Ovary (tissue), 7 donors: ENCODE measurements at regions not wholly inside any gene's neighbourhood (a gene's known extent, or its start where the extent isn't known, plus 50 kb on each side); places are given as distances from the start of the nearest gene placed in this dataset.
A peak's percentile ranks its signal among the peaks of the same experiment; 100 is the strongest.

Source experiments
- DNase-seq, 5 donors: peaks; one replicate each; pipeline ENCODE4 v3.0.0-alpha.2; 2019 to 2020
- H3K27ac ChIP-seq, 2 donors: fragments of 200-600 bp; one replicate each; pipeline versions ENCODE4 v1.5.1 to v1.8.0; 2019 to 2022
- H3K27me3 ChIP-seq: fragments of 200-600 bp; one replicate; pipeline ENCODE4 v1.8.0; 2022
- H3K36me3 ChIP-seq: fragments of 200-600 bp; sonication (generic); one replicate; pipeline ENCODE4 v1.5.1; 2019
- H3K4me1 ChIP-seq: one replicate; pipeline ENCODE4 v1.8.1; 2013; ENCODE audit warnings: mild to moderate bottlenecking, moderate library complexity; ENCODE audit not compliant: insufficient read depth
- H3K4me3 ChIP-seq: fragments of 200-600 bp; sonication (generic); one replicate; pipeline ENCODE4 v1.5.1; 2017
- H3K9me3 ChIP-seq, 2 donors: fragments of 200-600 bp in 1 of 2; sonication (generic) in 1 of 2; one replicate each; pipeline versions ENCODE4 v1.5.1 to v1.8.1; 2013 to 2019; ENCODE audit warnings: mild to moderate bottlenecking in 1 of 2, moderate library complexity in 1 of 2
- EP300 ChIP-seq: sonication (generic); formaldehyde crosslinking; IDR thresholded peaks from one replicate; pipeline ENCODE4 v1.6.1; 2017; ENCODE audit warnings: antibody characterized with exemption
- POLR2A ChIP-seq: fragments of 450-650 bp; IDR thresholded peaks from one replicate; pipeline ENCODE4 v1.6.1; 2017; ENCODE audit warnings: antibody characterized with exemption, mild to moderate bottlenecking, moderate library complexity
- WGBS, 3 donors: extraction: QIAGEN DNeasy Blood & Tissue Kit in 1 of 3; methylation state at CpG; one replicate each; pipeline versions ENCODE4 v1.1.5 to v1.1.7; 2013 to 2017; 5-methylcytosine and 5-hydroxymethylcytosine counted together
- intact Hi-C, 4 donors: fragments of 100-400 bp; cut with DNase I; formaldehyde crosslinking; loops; one replicate each; pipeline versions ENCODE4 v1.11.0 to v1.15.1; 2022 to 2023
- TF ChIP-seq, protein P1 (sequence below), 3 donors: fragments of 450-650 bp in 2 of 3; fragments of 200-600 bp in 1 of 3; IDR thresholded peaks; one replicate each; pipeline versions ENCODE4 v1.5.1 to v1.8.0; 2016 to 2022; ENCODE audit warnings: antibody characterized with exemption in 3 of 3, mild to moderate bottlenecking in 1 of 3
- donor health status: DM: no; HTN: no; CAD: no; lungs with moderate emphysema.
- donor health status: DM: no; HTN: no; CAD: no.
- donor health status: Bipolar disorder and iron deficiency.
- donor health status: DM: no; HTN: no; CAD: no.
- donor health status: DM: yes; HTN: yes; CAD: no.

DNA sequence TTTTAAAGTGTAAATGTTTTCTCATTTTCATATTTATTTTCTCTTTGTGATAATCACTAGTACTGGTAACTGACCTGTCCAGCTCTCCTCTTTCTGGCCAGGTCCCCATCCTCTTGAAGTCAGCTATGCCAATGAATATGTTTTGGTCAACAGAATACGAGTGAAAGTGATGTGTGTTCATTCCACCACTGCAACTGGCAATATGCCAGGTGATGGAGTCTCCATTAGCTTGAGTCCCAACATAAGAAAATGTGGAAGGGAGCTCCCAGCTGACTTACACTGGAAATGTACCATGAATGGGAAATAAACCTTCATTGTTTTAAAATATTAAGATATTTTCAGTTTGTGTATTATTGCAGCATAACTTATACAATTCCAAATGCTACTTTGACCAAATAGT, 75.8 kb downstream of the CCDC34 start:
- peaks cover 3% of the 10 kb centered on the region for H3K4me1 ChIP-seq
- H3K36me3 ChIP-seq = no peaks in the 10 kb centered on the region
- no peak for TF ChIP-seq EP300
- no peak for TF ChIP-seq POLR2A
- TF ChIP-seq, protein P1, sequence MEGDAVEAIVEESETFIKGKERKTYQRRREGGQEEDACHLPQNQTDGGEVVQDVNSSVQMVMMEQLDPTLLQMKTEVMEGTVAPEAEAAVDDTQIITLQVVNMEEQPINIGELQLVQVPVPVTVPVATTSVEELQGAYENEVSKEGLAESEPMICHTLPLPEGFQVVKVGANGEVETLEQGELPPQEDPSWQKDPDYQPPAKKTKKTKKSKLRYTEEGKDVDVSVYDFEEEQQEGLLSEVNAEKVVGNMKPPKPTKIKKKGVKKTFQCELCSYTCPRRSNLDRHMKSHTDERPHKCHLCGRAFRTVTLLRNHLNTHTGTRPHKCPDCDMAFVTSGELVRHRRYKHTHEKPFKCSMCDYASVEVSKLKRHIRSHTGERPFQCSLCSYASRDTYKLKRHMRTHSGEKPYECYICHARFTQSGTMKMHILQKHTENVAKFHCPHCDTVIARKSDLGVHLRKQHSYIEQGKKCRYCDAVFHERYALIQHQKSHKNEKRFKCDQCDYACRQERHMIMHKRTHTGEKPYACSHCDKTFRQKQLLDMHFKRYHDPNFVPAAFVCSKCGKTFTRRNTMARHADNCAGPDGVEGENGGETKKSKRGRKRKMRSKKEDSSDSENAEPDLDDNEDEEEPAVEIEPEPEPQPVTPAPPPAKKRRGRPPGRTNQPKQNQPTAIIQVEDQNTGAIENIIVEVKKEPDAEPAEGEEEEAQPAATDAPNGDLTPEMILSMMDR (IDR thresholded peaks at IDR 0.05) = no peak
- no peak overlapping the region for H3K4me3 ChIP-seq
- intact Hi-C loops = loop anchor here in 1 of 4 donors (5.0 kb wide), 1 partner anchor 645 kb away; no protein-coding TSS in a partner anchor
- 32 to 51% (median 33%) methylated on average over 1 of the region's 1 CpG for WGBS, 3 donors
- H3K9me3 ChIP-seq = no peaks in the 10 kb centered on the region
- no peak overlapping the region for H3K27ac ChIP-seq
- no peaks in the 10 kb centered on the region for H3K27me3 ChIP-seq
- no peak for DNase-seq

DNA sequence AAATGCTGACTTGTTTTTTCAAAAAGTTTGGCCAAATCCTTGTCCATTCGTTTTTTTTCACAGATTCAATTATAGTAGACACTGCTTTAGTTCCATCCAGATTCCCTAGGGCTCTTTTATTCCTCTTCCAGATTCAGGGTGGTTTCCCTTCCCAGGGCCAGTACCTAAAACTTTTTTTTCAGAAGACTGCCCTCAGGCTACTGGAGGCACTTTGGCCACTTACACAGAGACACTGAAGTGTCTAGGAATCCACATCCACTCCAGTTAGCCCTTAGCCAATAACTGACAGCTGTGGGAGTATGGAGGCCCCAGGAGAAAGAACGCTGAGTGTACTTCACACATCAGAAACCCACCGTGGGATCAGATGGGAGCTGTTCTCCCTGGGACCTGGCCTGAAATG, 77.3 kb downstream of the CCDC34 start:
- 74 to 83% (median 77%) methylated on average over 3 of the region's 3 CpGs for WGBS, 3 donors
- Histone ChIP-seq H3K4me1 (peaks cover 10% of the 10 kb centered on the region), H3K9me3 (no peaks in the 10 kb centered on the region), H3K4me3 (no peak overlapping the region), H3K27ac (no peak overlapping the region), H3K27me3 (no peaks in the 10 kb centered on the region), H3K36me3 (no peaks in the 10 kb centered on the region)
- no peak for TF ChIP-seq POLR2A
- TF ChIP-seq EP300 = no peak
- TF ChIP-seq, protein P1 (IDR thresholded peaks at IDR 0.05) = no peak
- DNase-seq = no peak
- intact Hi-C loops = loop anchor here in 1 of 4 donors (5.0 kb wide), 1 partner anchor 643 kb away; no protein-coding TSS in a partner anchor

DNA sequence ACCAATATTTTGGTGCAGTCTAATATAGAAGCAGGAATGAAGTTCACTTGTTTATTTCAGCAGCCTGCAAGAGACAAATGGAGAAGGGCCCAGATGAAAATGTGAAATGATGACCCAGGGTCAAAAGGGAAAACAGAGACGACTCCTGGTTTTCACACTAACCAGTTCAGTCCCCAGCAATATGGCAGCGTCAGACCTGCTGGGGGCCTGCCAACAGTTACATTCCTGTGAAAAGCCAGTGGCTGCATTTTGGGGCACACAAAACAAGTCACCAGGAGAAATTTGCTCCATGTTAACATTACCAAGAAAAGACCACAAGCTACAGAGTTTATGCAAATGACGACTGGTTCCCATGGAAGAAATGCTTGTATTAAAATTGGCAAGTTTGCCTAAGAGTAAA, 80.2 kb downstream of the CCDC34 start:
- H3K4me3 ChIP-seq = no peak overlapping the region
- peak overlapping the region in 1 of 2 donors; percentile 61 for H3K27ac ChIP-seq
- H3K9me3 ChIP-seq = no peaks in the 10 kb centered on the region
- H3K27me3 ChIP-seq = no peaks in the 10 kb centered on the region
- DNase-seq = peak; percentile 18 to 60 (median 39)
- peaks cover 10% of the 10 kb centered on the region for H3K4me1 ChIP-seq
- intact Hi-C loops = loop anchor here in 1 of 4 donors (5.0 kb wide), 1 partner anchor 101 kb away; no protein-coding TSS in a partner anchor
- TF ChIP-seq EP300 (no peak), POLR2A (no peak)
- TF ChIP-seq, protein P1 (IDR thresholded peaks at IDR 0.05) = no peak
- WGBS, 3 donors = 12 to 32% (median 14%) methylated on average over 3 of the region's 3 CpGs
- H3K36me3 ChIP-seq = no peaks in the 10 kb centered on the region

DNA sequence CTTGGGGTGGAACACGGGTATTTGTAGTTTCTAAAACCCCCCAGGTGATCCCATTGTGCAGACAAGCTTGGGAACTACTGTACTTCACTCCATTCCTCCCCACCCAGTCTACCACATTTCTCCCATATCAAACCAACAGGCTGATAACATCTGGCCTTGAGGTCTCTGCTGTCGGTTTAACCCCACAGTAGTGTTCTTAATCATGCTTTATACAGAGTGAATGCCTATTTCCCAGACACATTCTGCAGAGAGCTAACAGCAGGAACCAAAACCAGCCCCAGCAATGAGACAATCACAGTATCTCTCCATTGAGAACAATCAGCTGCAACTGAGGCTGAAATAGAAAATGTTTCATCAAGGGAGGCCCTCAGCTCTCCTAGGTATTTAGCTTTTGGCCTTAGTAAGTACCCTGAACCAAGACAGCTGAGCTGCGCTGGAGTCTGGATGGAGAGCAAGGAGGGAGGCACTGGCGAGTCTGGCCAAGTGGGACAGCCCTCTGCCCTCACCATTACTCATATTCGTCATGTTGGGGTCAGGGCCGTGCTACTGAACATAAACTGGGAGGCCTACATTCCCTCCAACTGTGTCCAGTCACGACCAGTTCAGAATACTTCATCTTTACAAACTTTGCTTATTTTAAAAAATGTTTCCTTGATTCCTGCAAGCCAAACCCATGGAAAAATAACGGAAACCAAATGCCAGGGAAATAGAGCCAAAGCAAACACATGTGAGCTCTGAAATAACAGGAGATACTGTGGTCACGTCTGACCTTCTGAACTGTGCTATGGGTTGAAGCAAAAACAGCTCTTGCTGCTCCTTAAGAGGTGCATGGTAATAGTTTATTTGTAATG, 81.0 kb downstream of the CCDC34 start:
- WGBS, 3 donors = 9 to 11% (median 10%) methylated on average over 9 of the region's 9 CpGs
- Histone ChIP-seq H3K9me3 (no peaks in the 10 kb centered on the region), H3K36me3 (no peaks in the 10 kb centered on the region), H3K4me3 (no peak overlapping the region), H3K27ac (peak overlapping the region in 1 of 2 donors; percentile 61), H3K27me3 (no peaks in the 10 kb centered on the region), H3K4me1 (peaks cover 10% of the 10 kb centered on the region)
- DNase-seq = peak; percentile 70 to 79 (median 77)
- TF ChIP-seq EP300 (no peak), POLR2A (no peak)
- TF ChIP-seq, protein P1 (IDR thresholded peaks at IDR 0.05) = no peak
- intact Hi-C loops = loop anchor here in 1 of 4 donors (5.0 kb wide), 1 partner anchor 100 kb away; no protein-coding TSS in a partner anchor
